NCI-H2227 (cell line): ENCODE measurements at regions not wholly inside any gene's neighbourhood (a gene's known extent, or its start where the extent isn't known, plus 50 kb on each side); places are given as distances from the start of the nearest gene placed in this dataset.
"Not testable (repeated sequence)": the region's sequence is repeated elsewhere in the genome, so short reads cannot be mapped to it uniquely, and the experiment has no call there.

Experiments used
- DNase-seq: peaks from one replicate; lab custom pipeline; 2025; ENCODE audit not compliant: unreplicated experiment; lab: John Stamatoyannopoulos, UW

- no peak for DNase-seq
Observed at GRCh38 chr1:185549906-185550305, 184.3 kb upstream of the HMCN1 start.

DNA sequence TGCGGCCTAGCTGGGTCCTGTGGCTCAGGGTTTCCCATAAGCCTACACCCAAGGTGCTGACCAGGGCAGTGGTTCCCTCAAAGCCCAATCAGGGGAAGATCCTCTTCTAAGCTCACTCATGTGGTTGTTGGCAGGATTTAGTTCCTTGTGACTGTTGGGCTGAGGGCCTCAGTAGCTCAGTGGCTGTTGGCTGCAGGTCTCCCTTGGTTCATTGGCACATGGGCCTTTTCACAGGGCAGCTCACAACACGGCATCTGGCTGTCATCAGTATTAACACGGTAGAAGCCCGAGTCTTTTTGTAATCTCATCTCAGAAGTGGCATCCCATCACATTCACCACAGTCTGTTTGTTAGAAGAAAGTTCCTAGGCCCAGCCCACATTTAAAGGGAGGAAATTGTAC is 188.2 kb upstream of the HMCN1 start:
- no peak for DNase-seq

GRCh38 chr1:185541871-185542301 is 192.3 kb upstream of the HMCN1 start:
- DNase-seq: no peak

DNA sequence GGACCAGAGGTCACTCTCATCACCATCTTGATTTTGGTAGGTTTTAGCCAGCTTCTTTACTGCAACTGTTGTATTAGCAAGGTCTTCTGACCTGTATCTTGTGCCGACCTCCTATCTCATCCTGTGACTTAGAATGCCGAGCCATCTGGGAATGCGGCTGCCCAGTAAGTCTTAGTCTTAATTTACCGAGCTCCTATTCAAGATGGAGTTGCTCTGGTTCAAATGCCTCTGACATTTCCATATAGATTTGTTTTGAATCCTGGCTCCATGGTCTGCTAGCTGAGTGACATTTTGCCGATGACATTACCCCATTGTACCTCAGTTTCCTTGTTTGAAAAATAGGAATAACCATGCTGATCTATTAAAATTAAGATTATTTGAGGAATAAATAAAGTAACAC is 193.9 kb upstream of the HMCN1 start:
- DNase-seq: no peak

- no peak for DNase-seq
Observed at GRCh38 chr1:185539277-185539943, 194.8 kb upstream of the HMCN1 start.

- not testable (repeated sequence) for DNase-seq
Observed at GRCh38 chr1:185538309-185538898, 195.8 kb upstream of the HMCN1 start.

DNA sequence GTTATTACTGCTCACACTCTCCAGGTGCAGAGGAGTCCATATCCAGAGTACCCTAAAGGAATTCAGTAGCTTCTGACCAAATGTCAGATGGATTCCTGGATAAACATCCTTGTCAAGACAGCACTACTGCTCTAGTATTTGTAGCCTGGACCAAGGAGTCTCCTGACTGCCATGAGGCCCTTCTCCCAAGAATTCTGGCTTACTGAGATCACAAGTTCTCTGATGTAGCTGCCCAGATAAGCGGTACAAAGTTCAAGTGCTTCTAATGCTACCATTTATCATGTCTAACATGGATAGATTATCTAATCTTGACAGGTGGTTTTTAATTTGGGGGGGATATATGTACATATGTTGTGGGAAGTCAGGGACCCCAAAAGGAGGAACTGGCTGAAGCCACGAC is 196.6 kb upstream of the HMCN1 start:
- no peak for DNase-seq

- no peak for DNase-seq
Observed at GRCh38 chr1:185536165-185536920, 197.8 kb upstream of the HMCN1 start.

DNA sequence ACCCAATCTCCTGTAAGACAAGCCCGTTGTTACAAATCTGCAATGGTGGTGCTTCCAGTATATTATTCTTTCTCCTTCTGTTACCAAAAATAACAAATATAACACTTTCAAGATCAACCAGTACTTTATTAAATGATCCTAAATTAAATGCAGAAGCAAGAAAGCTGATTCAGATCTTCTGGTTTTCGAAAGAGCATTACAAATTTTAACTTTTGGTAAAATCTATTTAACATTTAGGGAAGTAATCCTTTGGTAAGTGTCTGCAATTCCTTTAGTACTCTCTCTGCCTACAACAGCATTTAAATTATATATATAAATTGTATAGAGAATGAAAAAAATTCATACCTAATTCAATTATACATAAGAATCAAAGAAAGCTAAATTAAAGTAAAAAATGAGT is 198.6 kb upstream of the HMCN1 start:
- DNase-seq: no peak

GRCh38 chr1:185534801-185535200 is 199.4 kb upstream of the HMCN1 start:
- DNase-seq: no peak

DNA sequence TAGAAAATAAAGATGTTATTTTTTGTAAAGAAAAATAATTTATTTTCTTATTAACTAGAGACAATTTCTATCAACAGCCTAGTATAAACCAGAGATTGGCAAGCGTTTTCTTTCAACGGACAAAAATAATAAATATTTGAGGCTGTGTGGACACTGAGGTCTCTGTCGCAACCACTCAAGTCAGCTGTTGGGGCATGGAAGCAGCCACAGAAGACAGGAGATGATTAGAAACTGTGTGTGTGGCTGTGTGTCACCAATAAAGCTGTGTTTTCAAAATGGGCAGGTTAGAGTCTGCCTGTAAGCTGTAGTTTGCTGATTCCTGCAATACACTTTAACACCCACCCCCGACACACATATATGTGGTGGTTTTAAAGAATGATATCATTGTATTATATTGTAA is 200.6 kb upstream of the HMCN1 start:
- DNase-seq: no peak

DNA sequence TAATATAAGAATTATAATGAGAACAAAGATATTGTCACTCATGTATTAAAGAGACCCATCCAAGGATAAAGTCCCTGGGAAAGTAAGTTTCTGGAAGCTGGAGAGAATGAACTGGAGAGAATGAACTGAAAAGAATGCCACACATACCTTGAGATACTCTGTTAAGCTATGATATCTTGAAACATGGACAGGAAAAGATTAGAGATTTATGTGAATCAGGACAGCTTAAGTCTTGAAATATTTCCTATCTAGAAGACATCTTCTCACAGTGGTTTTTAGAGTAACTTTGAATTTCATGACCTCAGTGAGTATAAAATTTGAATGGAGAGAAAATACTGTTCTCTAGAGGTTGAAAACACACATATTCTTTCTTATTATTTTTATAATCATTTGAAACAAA is 201.3 kb upstream of the HMCN1 start:
- no peak for DNase-seq

DNA sequence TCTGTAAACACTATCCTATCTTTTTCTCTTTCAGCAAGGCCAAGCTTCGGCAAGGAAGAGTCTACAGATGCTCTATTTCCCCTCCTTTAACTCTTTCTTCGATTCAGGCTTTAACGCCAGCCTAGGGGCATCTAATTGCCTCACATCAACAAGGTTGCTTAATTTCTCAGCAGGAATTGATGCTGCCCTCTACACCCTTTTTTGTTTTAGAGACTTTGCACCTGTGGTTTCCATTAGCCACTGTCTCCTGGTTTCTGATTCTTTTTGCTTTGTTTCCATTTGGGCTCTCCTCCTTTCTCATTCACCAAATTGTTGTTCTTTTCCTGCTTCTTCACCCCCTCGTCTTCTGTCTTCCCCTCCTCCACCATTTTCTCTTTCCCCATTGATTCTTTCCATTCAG is 202.4 kb upstream of the HMCN1 start:
- no peak for DNase-seq

DNA sequence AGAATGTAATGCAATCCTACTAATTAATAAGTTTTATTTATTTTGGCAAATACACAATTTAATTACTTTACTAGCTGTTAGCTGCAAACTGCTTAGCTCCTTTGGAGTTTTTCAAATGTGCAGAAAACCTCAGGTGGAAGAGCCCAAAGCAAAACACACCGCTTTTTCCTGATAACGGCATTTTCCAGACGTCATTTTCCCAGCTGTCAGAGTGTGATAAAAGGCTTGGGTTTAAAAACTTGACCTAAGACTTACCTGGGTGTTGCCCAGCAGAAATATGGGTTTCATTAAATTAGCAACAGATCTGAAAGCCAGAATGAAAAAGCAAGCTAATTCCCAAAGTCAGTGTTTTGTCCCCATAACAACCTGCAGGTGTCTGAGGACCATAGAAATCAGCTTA is 204.0 kb upstream of the HMCN1 start:
- DNase-seq: no peak

DNA sequence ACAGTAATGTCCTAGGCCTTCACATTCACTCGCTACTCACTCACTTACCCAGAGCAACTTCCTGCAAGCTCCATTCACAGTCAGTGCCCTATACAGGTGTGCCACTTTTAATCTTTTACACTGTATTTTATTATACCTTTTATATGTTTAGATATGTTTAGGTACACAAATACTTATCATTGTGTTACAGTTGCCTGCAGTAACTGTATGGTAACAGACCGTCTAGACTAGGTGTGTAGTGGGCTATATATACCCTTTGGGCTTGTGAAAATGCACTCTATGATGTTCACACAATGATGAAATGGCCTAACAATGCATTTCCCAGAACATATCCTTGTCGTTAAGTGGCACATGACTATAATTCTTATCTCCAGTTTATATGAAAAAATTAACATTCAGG is 204.5 kb upstream of the HMCN1 start:
- no peak for DNase-seq

DNA sequence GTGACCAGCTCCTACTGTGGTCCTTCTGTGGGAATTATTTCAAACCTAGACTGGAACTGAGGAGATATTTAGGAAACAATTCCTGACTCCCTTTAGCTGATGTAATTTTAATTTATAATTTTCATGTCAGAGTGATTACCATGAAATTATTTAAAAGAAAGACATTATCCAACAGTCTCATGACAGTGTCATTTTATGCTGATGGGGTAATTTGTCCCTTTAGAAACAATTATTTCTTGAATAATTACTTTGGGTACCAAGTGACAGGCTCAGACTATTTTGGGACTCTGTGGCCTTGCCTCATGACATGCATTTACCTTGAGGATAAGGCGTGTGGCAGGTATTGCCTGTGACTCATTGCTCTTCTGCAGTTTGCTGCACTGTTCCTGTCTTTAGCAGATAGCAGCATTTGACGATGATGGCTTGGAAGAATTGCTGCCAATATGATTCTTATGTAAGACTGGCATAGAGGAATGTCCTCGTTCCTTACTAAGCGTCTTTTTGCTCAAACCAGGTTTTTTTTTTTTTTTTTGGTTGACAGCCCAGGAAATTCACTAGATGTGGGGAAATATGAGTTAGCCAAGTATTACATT is 206.0 kb upstream of the HMCN1 start:
- no peak for DNase-seq

DNA sequence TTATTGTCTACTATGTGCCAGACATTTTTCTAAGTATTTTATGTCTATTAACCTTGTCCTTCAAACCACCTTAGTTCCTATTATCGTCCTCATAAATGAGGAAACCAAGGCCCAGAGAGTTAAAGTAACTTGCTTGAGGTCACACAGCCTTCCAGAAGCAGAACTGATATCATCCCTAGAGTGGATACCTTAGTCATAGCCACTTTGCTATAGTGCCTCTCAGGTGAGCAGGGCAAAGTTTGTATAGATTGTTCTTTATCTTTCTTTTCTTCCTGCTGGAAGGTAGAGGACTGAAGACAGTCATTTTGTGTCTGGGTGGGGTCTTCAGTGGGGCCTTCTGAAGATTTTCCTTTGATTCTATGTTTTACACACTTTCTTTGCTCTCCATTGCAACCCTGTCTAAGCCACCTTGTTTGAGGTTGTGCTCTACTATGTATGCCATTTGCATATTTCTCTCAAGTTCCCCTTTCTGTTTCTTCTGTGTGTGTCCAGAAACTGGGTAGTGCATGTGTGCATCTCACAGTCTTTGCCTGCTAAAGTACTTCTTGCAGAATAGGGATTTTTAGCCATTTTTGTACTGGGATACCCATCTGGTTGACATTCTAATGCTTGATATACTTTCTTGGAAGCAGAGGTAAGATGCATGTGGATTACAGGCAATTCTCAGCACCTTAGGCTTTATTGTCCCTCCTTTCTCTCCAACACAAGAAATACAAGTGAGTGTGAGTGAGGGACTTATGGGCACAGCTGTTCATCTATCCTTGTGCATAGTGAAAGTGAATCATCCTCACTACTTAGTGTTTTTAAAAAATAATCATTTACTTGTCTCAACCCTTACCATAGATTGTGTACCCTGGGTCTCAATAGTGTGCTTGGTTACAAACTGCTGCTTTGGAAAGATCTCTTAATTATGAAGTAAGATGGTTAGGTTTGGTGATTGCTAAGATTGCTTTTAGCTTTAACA is 207.6 kb upstream of the HMCN1 start:
- no peak for DNase-seq

DNA sequence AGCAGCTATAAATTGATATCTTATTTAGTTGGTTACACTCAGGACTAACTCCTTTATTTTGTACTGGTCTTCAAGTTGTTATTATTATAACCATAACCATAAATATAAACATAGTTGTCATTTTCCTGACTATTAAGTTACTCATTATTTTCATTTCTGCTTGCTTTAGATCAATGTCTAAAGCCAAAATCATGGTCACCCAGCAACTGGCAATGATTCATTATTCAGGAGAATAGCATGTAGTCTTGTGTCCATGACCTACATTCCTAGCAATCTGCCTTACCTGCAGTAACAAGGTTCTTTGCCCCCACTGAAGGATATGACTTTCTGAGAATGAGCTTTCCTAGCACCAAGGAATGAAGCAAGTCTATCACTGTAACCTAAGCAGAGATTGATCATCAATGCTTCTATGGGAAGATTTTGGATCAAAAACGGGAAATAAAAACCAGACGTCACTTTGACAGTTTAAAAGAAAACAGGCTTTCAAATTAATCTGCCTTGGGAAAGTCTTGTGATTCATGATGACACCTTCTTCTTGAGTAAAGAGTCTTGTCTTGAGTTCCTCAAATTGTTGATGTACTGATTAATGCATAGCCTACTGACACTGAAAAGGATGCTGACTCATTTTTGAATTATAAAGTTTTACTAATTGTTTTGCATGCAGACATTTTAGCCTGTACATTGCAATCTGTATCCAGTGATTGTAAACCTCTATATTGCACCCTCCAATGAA is 203.3 kb upstream of the IVNS1ABP start:
- DNase-seq: no peak

DNA sequence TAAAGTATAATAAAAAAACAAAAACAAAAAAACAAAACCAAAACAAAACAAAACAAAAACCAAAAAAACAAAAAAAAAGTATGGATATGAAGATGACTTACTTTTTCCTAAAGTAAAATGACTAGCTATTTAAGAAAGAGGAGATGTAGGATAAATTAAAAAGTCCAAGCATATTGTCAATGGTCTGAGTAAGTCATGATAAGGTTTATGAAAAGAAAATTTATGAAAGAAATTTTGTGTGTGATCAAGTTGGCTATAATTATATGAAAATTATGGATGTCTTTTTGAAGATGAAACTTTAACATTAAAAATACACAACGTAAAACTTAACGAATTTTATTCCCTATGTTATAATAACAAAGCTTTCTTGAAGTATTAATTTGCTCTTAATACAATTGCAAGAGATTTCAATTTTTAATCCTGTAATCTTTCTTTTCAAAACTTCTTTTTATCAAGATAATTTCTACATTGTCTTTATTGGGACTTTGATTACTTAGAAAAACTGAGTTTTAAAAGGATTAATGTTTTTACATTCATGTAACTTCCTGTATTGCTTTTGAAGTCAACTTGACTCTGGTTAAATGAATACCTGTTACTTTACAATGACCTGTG is 200.9 kb upstream of the IVNS1ABP start:
- DNase-seq: no peak

- not testable (repeated sequence) for DNase-seq
Observed at GRCh38 chr1:185517301-185517700, 200.3 kb upstream of the IVNS1ABP start.
